ENCODE measurements at regions not wholly inside any gene's neighbourhood (a gene's known extent, or its start where the extent isn't known, plus 50 kb on each side); places are given as distances from the start of the nearest gene placed in this dataset.

- Histone ChIP-seq H3K4me1 (ENCODE audit: control insufficient read depth, insufficient read depth, low read length) (no peaks in the 10 kb centered on the region), H3K9me3 (replicated peaks; ENCODE audit: control insufficient read depth, insufficient read depth, low read length) (no peaks in the 10 kb centered on the region), H3K27me3 (replicated peaks in 1 of 2; ENCODE audit: control insufficient read depth in 2 of 2, insufficient read depth in 2 of 2, low read length in 1 of 2) (no peaks in the 10 kb centered on the region), H3K27ac (ENCODE audit: control insufficient read depth, insufficient read depth) (no peak overlapping the region), H3K4me2 (ENCODE audit: control insufficient read depth, insufficient read depth) (no peak overlapping the region), H3K9ac (ENCODE audit: control insufficient read depth, insufficient read depth, low read length) (no peak overlapping the region), H3K79me2 (ENCODE audit: control insufficient read depth, insufficient read depth, low read length) (no peaks in the 10 kb centered on the region), H4K20me1 (ENCODE audit: control insufficient read depth, insufficient read depth) (no peaks in the 10 kb centered on the region), H3K36me3 (ENCODE audit: control insufficient read depth in 2 of 2, insufficient read depth in 2 of 2, low read length in 1 of 2) (no peaks in the 10 kb centered on the region), H2AFZ (ENCODE audit: control insufficient read depth, low read depth, low read length) (no peak overlapping the region), H3K4me3 (no peak overlapping the region)
- FAIRE-seq (no peak), ATAC-seq (no peak), DNase-seq (ENCODE audit: low read depth, low spot score) (no peak)
- in situ Hi-C loops (cut with MboI), result no loop called here
- intact Hi-C loops (cut with micrococcal nuclease; ENCODE audit: unreplicated experiment), result no loop called here
- 0% methylated on average over 3 of the region's 3 CpGs for WGBS (ENCODE audit: insufficient coverage, insufficient replicate concordance, low lambda C conversion rate, missing lambda C conversion rate)
- ChIA-PET CTCF (interaction anchor here (1.0 kb wide), 1 partner anchor 622 kb away, joined by 3 read pairs; no protein-coding TSS in a partner anchor), RAD21 (ENCODE audit: unreplicated experiment) (no interaction called here), POLR2A (no interaction called here), SMC1A (ENCODE audit: uncharacterized antibody, unreplicated experiment) (no interaction called here)
- TF ChIP-seq STAT1 (conservative IDR thresholded peaks at IDR 0.05), result no peak
- no peak for TF ChIP-seq RUNX3 (IDR thresholded peaks at IDR 0.05; ENCODE audit: low read length)
- no peak for TF ChIP-seq SMC3 (IDR thresholded peaks at IDR 0.05; ENCODE audit: borderline replicate concordance, low read length)
- TF ChIP-seq RELB (IDR thresholded peaks at IDR 0.05; ENCODE audit: low read depth), result no peak
- BruUV-seq (replicated peaks), result no TSS peak
These were observed 716.5 kb downstream of the MTRR start for GRCh38 chr5:8585230-8586018.

- ATAC-seq (no peak), DNase-seq (ENCODE audit: low read depth, low spot score) (no peak), FAIRE-seq (no peak)
- ChIA-PET SMC1A (ENCODE audit: uncharacterized antibody, unreplicated experiment) (no interaction called here), CTCF (no interaction called here), POLR2A (no interaction called here), RAD21 (ENCODE audit: unreplicated experiment) (no interaction called here)
- Histone ChIP-seq H3K9ac (ENCODE audit: control insufficient read depth, insufficient read depth, low read length) (no peak overlapping the region), H3K27ac (ENCODE audit: control insufficient read depth, insufficient read depth) (no peak overlapping the region), H3K9me3 (replicated peaks; ENCODE audit: control insufficient read depth, insufficient read depth, low read length) (no peaks in the 10 kb centered on the region), H3K36me3 (ENCODE audit: control insufficient read depth in 2 of 2, insufficient read depth in 2 of 2, low read length in 1 of 2) (no peaks in the 10 kb centered on the region), H2AFZ (ENCODE audit: control insufficient read depth, low read depth, low read length) (no peak overlapping the region), H4K20me1 (ENCODE audit: control insufficient read depth, insufficient read depth) (no peaks in the 10 kb centered on the region), H3K4me1 (ENCODE audit: control insufficient read depth, insufficient read depth, low read length) (no peaks in the 10 kb centered on the region), H3K79me2 (ENCODE audit: control insufficient read depth, insufficient read depth, low read length) (no peaks in the 10 kb centered on the region), H3K27me3 (replicated peaks in 1 of 2; ENCODE audit: control insufficient read depth in 2 of 2, insufficient read depth in 2 of 2, low read length in 1 of 2) (no peaks in the 10 kb centered on the region), H3K4me2 (ENCODE audit: control insufficient read depth, insufficient read depth) (no peak overlapping the region), H3K4me3 (no peak overlapping the region)
- intact Hi-C loops (cut with micrococcal nuclease; ENCODE audit: unreplicated experiment), result no loop called here
- no TSS peak for BruUV-seq (replicated peaks)
- WGBS (ENCODE audit: insufficient coverage, insufficient replicate concordance, low lambda C conversion rate, missing lambda C conversion rate), result 6% methylated on average over 1 of the region's 1 CpG
- in situ Hi-C loops (cut with MboI), result no loop called here
- TF ChIP-seq ATF7 (IDR thresholded peaks at IDR 0.05; ENCODE audit: low read depth) (no peak), NKRF (conservative IDR thresholded peaks at IDR 0.05) (no peak), KAT2A (conservative IDR thresholded peaks at IDR 0.05; ENCODE audit: control insufficient read depth, low read depth, low read length) (no peak), FOS (IDR thresholded peaks at IDR 0.05; ENCODE audit: borderline replicate concordance, extremely low read depth, insufficient read length) (no peak), ZBTB33 (IDR thresholded peaks at IDR 0.05) (no peak), PAX5 (IDR thresholded peaks at IDR 0.05; ENCODE audit: borderline replicate concordance, low read depth, low read length) (no peak), CBX3 (IDR thresholded peaks at IDR 0.05; ENCODE audit: borderline replicate concordance, low read depth) (no peak), PAX8 (IDR thresholded peaks at IDR 0.05) (no peak), IRF4 (IDR thresholded peaks at IDR 0.05; ENCODE audit: low read depth, low read length) (no peak)
These were observed 722.0 kb downstream of the MTRR start for GRCh38 chr5:8590959-8591358.

Data from GM12878 (cell line).